ENCODE measurements at regions not wholly inside any gene's neighbourhood (a gene's known extent, or its start where the extent isn't known, plus 50 kb on each side); places are given as distances from the start of the nearest gene placed in this dataset.

- no peak for DNase-seq
Observed at GRCh38 chr1:208803011-208803811, 559.0 kb upstream of the PLXNA2 start.

DNA sequence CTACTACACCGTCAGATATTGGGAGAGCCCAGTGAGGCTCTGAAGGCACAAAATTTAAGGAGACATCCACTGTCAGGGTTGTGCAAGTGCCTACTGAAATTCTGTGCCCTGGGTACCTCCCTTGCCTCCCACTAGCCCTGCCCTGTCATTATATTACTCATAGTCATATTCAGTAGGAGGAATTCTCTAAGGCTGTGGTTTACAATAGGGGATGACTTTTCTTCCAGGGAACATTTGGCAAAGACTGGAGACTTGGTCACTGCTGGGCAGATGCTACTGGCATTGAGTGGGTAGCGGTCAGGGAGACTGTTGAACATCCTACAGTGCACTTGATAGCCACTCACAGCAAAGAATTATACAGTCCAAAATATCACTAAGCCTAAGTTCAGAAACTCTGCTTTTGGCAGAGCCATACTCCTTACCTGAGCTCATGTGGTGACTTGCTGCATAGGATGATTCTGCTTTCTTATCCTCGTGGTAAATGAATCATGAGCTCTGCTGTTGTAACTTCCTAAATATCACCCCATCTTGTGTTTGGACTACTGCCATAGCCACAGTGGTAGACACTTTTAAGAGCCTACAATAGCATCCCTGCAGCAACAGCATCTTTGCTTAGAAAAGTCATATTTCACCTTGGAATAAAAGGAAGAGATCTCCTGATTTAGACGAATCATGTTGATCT, 563.4 kb upstream of the PLXNA2 start:
- no peak for DNase-seq

- no peak for DNase-seq
Observed at GRCh38 chr1:208808301-208808700, 564.1 kb upstream of the PLXNA2 start.

DNA sequence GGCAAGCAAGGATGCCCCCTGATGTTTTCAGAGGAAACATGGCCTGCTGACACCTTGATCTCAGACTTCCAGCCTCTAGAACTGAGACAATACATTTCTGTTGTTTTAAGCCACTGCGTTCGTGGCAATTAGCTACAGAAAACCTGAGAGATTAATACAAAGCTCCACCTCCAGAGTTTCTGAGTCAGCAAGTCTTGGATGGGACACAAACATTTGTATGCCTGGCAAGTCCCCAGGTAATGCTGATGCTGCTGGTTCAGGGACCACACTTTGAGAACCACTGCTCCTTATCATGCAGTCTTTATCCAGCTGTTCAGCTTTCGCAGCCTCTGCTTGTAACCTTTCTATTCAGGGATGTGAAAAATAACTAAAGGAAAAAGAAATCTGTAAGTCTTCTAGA, 565.7 kb upstream of the PLXNA2 start:
- DNase-seq = no peak

DNA sequence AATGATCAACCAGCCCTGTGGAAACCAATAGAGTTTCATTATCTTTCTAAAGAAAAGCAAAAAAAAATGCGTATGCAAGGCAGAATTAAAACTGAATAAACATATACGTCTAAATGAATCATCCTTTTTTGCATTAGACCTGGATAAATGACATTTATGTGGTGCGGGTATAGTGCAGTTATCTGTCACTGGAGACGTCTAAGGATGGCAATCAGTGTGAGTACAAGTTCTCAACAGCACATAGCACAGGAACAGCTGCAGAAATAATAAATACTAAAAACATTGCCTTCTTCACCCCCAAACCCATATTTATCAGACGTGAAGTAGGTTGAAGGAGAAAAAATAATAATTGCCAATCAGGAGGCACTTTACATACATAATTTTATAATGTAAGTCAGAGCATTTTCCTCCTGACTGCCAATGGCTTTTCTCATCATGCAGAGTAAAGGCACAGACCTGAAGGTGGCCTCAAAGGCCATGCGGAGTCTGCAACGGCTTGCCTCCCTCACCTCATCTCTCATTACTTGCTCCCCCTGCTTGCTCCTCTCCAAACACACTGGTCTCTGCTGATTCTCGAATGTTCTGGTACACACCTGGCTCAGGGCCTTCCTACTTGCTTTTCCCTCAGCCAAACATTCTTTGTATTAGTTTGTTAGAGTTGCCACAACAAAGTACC, 574.7 kb upstream of the PLXNA2 start:
- DNase-seq = no peak

GRCh38 chr1:208820580-208821212, 576.5 kb upstream of the PLXNA2 start:
- DNase-seq = no peak

GRCh38 chr1:208821939-208822338, 577.8 kb upstream of the PLXNA2 start:
- no peak for DNase-seq

- no peak for DNase-seq
Observed at GRCh38 chr1:208825300-208825699, 581.1 kb upstream of the PLXNA2 start.

- no peak for DNase-seq
Observed at GRCh38 chr1:208829595-208829994, 585.4 kb upstream of the PLXNA2 start.

DNA sequence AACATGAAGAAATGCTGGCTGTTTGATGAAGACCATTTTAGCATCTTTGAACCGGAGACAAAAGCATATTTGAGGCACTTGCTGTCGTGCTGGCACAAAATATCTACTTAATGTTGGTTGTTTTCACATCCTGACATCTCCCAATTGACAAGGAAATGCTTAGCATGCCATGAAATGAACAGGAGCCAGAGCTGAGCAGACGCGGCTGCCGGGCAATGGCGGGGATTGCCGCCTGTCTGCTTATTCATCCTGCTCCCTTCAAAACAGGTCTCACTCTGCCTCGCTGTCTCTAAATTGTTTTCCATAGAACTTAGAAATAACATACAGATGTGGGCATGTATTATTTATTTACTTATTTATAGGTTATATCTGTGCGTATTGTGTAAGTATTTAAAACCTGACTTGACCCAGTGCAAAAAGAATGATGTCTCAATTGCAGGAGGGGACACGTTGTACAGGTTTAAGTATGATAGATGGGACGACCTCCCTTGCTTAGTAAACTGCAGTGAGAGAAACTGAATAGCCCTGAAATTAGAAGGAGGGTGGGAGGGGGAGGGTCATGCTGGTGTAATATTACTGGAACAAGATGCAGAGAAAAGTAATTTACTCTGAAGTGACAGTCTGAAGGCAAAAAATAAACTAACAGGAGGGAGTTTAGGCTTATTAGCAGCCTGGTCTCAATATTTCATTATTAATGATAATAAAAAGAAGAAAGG, 590.4 kb upstream of the PLXNA2 start:
- peak; percentile 32 to 40 for DNase-seq

GRCh38 chr1:208835097-208835463, 590.9 kb upstream of the PLXNA2 start:
- peak; percentile 40 to 66 for DNase-seq

DNA sequence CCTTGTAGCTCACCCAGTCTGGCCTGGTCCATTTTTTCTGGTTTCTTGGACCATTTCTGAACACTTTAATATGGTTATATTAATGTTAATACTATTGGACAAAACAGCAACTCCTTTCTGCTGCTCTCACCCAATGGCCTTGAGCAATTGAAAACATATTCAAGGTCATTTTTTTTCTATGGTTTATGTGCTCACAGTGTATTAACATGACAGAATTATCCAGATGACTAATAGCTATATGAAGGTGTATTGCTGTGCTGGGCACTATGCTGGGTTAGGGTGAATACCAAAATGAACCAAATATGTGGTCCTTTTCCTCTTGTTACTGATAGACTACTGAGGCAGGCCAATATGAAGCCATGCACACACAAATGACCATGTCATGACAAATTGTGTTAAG, 591.6 kb upstream of the PLXNA2 start:
- DNase-seq = no peak

DNA sequence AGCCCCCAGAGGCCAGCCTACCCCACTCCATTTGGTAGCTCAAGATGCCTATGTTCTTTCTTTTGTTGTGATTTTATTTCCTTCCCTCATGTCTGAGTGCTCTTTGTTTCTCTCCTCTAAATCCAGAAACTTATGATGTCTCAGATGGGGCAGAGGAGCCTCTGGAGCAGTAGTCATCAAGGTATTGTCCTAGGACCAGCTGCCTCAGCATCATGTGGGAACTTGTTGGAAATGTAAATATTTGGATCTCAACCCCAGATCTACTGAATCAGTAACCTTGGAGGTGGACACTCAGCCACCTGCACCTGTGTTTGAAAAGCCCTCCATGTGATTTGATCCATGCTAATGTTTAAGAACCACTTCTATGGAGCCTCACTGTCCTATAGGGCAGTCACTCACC, 593.1 kb upstream of the PLXNA2 start:
- peak; percentile 53 to 54 for DNase-seq

- DNase-seq = no peak
Observed at GRCh38 chr1:208841436-208841835, 597.3 kb upstream of the PLXNA2 start.

DNA sequence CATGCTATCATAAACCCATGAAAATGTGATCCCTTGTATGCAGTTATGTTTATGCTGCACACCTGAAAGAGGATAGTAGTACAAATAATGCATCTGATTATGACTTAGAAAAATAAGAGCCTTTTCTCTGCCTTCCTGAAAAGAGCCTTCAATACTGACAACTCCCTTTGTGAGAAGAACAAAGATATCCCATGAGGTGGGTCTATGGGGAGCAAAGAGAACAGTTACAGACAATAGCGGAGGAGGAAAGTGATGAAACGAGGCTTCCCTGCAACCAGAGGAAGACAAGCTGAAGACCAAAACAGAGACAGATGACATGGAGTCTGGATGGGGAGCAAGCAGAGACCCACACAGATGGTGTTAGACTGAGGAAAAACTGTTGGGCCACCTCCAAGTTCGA, 598.3 kb upstream of the PLXNA2 start:
- no peak for DNase-seq

DNA sequence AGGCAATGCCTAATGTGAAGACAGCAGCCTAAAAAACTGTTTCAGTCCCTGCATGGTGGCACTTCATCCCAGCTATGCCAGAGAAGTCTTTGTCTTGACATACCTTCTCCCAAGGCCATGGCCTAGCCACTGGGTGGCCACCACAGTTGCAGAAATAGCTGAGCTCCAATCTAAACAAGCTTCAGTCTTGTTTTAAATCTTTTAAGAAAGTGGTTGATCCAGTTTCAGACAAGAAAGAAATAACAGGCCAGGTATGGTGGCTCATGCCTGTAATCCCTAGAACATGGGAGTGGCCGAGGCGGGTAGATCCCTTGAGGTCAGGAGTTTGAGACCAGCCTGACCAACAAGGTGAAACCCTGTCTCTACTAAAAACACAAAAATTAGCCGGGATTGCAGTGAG, 600.0 kb upstream of the PLXNA2 start:
- DNase-seq = no peak

DNA sequence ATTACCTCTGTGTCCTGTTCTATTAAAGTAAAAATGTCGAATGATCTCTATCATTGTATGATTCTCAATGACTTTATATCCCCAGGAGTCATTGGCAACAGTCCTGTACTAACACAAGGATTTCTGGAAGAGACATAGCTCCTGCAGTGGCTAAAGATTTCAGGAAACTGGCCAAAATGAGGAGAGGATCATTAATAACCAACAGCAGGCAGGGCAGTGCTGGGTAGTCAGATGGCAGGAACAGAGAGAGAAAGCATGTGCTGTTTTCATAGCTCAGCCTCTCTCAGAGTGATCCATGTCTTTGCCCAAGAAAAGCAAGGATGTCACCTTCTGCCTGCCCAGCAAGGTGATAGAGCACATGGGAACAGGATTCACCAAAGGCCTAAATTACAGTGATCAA, 604.7 kb upstream of the PLXNA2 start:
- no peak for DNase-seq

DNA sequence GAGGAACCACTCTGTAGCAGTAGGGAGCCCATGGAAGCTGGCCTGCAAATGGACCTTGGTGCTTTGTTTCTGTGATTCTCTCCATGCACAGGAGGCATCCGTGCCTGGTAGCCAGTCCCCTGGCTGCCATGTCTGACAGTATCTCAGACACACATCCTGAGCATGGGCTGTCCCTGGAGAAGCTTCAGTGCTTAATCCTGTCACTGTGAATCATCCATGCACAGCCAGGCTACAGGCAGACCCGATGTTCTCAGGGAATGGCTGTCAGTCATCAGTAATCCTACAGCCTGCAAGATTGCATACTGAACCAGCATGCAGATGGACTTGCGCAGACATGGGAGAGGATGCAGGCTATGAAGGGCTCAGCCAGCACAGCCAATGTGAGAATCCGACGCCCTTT, 606.3 kb upstream of the PLXNA2 start:
- no peak for DNase-seq

GRCh38 chr1:208851366-208851765, 607.2 kb upstream of the PLXNA2 start:
- DNase-seq = no peak

GRCh38 chr1:208852911-208853310, 608.7 kb upstream of the PLXNA2 start:
- no peak for DNase-seq

DNA sequence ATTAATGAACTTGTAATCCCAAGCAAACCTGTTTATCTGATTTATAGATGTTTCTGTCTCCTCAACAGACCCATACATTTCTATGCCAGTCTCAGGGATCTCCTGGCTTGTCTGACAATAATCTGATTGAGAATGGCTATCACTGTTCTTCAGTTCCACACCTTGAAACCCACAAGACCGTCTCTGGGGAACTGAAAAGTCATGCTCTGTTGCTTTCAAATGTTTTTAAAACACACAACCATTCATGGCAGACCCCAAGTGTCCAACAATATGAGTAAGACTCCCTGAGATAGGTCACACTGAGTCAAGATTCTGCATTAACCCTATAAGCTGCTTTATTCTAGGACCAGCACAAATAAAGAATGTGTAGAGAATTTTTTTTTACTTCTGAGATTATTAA, 611.2 kb upstream of the PLXNA2 start:
- no peak for DNase-seq

DNA sequence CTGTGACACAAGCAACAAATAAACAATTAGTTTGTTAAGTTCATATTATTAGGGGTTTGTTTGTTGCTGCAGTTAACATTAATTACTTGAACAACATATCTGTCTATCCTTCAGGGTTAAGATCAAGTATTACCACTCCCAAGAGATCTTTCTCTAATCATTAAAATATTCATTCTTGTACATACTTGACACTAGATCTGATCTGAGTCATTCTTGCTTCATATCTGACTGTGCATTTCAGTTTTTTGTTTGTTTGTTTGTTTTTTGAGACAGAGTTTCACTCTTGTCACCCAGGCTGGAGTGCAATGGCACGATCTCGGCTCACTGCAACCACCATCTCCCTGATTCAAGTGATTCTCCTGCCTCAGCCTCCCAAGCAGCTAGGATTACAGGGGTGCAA, 613.3 kb upstream of the PLXNA2 start:
- no peak for DNase-seq

DNA sequence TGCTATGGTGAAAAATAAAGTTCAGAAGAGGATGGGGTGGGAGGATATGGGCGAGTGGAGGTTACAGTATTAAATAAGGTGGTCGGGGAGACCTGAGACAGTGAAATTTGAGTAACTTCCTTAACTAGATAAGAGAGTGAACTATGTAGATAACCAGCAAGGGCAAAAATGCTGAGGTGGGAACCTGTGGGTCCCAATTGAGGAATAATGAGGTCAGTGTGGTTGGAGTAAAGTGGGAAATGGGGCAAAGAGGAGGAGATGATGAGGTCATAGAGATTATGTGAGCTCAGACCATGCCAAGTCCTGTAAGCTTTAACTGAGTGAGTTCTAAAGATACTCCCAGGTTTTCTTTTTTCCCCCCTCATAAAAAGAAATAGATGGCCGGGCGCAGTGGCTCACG, 614.6 kb upstream of the PLXNA2 start:
- no peak for DNase-seq
